Stimulated activated CD4-positive, alpha-beta T cell treated with anti-CD3 and anti-CD28 coated beads, Interleukin-15, amount 100 ng/mL, for 24 hours (primary cell): ENCODE measurements at regions not wholly inside any gene's neighbourhood (a gene's known extent, or its start where the extent isn't known, plus 50 kb on each side); places are given as distances from the start of the nearest gene placed in this dataset.

Experiments
- DNase-seq: peaks from one replicate; pipeline ENCODE4 v3.0.0-alpha.2; 2020

DNA sequence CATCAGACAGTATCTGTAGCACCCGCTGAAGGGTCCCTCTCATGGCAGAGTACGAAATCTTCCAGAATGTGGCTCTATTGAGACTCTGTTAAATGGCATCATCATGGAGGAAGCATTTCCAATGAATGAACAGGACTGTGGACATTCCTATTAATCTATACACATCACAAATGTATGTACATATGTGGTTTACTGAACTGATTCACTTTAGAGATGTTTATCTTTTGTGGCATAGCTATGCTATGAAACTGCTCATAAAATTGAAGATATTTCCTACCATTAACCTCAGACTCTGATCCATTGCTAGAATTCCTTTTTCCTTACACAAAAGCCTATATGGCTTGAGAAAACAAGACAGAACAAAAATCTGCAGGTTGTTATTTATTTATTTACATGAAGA is 259.6 kb upstream of the RRP15 start:
- DNase-seq, result no peak

DNA sequence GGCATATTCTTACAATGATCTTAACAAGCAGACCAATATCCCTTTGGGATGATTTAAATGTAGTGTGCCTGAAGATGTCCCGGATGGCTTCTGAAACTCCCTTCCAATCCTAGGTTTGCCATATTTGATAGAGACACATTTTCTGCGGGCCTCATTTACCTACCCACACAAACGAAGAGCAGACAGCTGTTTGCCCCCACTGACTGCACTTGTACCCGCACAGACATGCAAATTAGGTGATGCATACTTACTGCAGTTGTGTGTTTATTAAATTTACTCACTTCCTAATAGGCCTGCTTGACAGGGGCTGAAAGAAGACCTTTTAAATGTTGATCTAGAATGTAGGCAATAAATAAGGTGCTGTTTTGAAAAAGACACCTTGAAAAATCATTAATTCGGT is 257.9 kb upstream of the RRP15 start:
- DNase-seq, result no peak

DNA sequence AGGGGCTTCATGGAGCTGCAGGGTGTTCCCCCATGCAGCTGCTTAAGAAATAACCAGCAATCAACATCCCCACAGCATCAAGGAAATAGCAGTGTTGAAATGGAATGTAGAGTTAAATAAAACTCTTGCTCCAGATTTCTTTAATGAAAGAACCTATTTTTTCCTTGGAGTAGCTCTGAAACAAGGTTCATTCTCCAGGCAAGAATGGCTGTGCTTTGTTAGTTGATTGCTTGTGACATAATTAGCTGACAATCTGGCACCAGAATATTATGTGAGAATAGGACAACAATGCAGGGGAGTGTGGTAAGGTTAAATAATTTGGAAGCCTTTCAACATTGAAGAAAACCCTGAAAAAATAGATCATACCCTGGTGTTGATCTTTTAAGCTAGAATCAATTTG is 254.2 kb upstream of the RRP15 start:
- no peak for DNase-seq

DNA sequence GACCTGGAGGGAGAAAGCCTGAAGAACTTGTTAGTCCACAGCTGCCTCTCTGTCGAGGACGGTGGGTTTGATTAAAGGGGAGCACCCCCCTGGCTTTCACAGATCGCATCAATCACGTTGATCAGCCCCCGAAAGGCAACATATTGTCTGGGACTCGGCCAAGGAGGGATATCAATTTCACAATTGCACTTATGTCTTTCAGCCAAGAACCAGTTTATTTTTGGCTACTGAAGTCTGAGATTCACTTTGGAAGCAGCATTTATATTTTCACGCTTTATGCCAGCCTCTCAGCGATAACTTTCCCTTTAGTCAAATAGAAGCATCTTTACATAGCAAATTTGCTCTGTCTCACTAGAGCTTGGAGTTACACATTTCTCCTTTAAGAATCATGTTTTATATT is 253.2 kb upstream of the RRP15 start:
- no peak for DNase-seq

DNA sequence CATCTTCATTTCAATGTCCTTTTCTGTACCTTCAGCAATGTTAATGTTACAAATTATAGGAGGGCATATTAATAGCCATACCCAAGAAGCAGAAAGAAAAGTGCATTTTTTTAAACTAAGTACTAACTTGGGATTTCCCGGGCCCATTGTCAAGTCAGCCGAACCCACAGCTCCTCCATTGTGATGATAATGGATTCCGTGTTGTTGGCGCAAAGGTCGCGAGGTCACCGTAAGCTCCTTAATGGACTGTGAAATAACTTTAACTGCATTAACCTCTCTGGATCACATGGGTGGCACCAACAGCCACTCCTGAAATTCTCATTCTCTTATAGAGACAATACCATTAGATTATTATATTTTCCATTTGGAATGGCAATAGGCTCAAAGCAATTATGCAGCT is 250.6 kb upstream of the RRP15 start:
- DNase-seq, result no peak

DNA sequence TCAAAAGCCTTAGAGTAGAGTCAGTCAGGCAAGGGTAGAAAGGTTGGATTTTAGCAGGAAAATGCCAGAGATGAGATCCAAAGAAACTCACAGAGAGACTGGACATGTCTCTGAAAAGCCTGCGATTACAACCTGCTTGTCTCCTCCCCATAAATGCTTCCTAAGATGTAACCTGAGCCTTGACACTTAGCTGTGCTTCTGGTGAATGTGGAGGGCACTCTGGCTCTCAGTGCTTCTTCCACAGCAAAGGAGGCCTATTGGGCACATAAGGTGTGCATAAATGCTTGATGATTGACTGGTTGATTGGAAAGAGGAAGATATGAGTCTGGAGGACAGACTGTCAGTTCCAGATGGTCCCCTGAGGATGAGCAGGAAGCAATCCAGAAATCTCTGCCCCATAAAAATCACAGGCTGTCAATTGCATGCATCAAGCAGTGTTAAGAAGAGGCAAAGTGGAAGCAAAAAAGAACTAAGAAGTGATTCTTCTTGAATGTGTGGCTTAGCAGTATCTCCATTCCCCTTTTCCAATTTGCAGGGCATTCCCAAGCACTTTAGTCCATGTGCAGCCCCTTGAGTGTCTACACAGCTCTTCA is 236.2 kb upstream of the RRP15 start:
- no peak for DNase-seq

DNA sequence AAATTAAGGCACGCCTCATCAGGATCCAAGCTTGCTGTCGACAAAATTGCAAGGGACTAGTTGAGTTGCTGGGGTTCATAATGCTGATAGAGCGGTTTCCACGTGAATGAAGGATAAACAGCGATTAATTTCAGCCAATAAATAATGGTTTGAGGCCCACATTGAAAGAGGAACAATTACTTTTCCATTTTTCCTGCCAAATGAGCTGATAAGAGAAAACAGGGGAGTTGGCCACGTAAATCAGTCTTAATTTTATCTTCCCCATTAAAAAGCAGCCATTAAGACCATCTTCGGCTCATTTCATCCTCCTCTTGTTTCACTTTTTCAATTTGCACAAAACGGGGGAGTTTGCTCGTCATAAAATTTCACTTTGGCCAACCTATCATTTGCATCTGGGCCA is 235.5 kb upstream of the RRP15 start:
- DNase-seq, result no peak

DNA sequence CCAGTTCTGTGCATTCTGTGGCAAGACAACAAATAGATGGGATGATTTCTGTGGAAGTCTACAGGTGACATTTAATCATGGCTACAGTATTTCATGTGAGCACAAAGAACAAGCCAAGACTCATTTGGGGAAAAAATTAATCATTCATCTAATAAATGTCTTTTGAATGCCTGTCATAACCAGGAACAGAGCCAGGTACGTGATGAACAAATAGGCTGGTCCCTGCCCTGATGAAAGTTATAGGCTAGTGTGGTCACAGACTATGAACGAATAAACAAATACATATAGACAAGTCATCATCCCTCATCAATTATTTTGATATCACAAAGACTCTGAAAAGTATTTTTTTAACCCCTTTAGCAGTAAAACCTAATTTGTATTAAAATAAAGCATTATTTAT is 226.4 kb upstream of the RRP15 start:
- DNase-seq, result no peak

DNA sequence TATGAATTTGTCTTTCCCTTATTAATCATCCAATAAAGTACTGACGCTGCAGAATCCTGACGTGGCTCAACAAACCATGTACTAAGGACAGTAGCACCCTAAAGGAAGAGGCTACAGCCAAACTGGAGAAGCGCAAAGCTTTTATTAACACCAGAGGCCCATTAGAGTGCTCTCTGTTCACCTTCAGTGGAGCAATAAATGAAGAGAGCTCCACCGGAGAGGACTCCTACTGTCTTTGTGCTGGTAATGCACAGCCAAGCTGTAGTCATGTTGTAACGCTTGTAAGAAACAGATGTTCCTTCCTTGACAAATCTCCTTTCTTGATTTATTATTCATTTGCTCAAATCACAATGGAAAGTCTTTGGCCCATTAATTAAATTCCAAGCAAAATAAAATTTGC is 220.7 kb upstream of the RRP15 start:
- DNase-seq, result no peak

DNA sequence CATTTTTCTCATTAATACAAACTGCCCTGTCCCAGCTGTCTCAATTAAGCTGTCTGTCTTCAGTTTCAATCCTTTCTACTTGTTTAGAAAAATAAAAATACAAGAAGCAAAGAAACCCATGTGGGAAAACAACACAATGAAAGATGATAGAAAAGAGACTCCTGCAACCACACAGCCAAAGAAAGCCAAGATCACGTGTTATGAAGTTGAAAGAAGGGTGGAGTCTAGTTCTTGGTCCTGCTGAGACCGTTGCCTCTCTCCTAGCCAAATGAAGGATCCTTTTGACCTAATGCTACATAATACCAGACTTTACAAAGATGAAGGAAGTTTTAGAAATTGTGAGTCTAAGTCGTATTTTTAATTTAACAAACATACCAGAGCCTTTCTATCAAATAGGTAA is 218.8 kb upstream of the RRP15 start:
- no peak for DNase-seq

DNA sequence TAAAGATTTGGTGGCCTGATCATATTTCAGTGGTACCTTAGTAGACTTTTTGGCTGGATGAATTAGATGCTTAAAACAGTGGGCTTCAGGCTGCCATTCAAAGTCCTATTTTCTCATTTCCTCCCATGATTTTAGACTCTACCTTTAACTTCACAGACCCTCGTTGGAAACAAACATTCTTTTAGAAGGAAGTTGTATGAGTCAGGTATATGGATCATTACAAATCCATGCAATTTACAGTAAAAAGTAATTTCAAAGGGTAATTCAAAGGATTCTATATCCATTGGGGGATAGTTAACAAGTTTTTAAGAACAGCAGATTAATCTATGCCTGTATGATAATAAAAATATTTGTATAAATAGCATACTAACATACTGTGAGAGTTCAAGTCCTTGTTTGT is 216.9 kb upstream of the RRP15 start:
- DNase-seq, result no peak

DNA sequence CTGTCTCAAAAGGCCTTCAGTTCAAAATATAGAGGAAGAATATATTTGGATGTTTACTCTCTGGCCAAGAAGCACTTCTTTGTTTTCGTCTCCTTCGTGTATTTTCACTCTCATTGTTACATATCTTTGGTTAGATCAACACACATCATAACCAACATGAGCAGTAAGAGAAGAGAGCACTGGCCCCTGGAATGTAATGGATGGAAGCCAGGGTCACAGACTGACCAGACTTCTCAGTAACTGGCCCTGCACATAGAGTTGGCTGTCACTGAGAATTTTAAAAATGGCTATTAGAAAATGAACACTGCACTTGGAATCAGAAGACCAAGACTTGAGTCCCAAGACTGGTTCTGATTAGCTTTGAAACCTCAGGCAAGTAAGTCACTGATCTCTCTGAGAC is 215.9 kb upstream of the RRP15 start:
- DNase-seq, result no peak

DNA sequence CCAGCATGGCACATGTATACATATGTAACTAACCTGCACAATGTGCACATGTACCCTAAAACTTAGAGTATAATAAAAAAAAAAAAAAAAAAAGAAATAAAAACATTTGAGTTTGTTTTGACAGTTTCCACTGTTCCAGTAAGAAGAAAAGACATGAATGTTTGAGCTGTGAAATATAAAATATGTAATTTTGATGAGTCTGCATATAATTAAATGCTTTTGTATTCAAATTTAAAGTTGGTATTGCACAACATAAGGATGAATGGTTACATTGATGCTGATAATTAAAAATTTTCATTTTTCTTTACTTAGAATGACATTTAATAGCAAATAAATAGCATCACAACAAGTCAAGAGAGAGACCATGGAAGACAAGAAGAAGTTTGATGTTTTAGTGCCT is 212.0 kb upstream of the RRP15 start:
- DNase-seq, result no peak

DNA sequence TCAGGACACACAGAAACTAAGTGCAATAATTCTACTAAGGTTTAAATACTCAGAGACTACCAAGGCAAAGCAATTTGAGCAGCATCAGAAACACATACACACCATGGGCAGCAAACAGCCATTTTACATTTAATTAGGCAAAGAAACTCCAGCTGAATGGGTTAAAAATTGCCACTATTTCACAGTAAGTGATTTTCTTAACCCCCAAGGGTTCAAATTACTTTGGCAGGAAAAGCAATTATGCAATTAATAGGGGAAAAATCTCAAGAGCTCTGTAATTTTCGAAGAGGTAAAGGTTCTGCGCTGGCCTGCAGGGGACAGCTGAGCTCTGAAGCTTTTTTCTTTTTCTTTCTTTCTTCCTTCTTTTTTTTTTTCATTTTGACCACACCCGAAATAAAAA is 206.2 kb upstream of the RRP15 start:
- no peak for DNase-seq

DNA sequence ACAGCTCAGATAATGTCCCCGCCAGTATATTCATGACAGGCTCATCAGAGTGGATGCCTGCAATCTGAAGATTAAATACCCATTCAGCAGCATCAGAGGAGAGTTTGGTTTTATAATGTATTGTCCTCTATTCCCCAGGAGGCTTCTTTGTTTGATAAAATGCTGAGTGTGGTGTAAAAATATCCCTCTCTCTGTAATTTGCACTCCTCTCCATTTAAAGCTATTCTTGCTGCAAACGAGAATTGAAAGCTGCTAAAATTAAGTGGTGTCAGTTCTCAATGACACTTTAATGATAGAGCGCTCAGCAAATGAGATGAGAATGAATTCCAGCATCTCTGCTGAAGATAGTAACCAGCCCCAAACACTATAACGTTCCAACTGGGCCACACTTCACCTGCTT is 205.7 kb upstream of the RRP15 start:
- no peak for DNase-seq

DNA sequence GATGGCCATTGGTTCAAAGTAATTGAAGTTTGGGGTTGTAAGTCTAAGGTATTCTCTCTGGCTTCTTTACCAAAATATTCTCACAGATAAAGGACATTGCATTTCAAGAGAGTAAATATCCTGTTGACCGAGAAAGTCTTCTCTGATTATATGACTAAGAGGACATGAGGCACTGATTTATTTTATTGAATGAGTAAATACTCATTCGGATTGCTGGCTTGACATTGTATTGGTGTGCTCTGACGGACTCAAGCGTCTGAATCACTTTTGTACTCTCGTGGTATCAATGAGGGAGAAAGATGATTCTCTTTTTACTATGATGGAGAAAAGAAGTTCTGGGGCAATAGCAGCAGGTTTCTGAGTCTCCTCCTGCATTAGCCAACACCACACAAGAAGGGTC is 205.3 kb upstream of the RRP15 start:
- DNase-seq, result no peak

DNA sequence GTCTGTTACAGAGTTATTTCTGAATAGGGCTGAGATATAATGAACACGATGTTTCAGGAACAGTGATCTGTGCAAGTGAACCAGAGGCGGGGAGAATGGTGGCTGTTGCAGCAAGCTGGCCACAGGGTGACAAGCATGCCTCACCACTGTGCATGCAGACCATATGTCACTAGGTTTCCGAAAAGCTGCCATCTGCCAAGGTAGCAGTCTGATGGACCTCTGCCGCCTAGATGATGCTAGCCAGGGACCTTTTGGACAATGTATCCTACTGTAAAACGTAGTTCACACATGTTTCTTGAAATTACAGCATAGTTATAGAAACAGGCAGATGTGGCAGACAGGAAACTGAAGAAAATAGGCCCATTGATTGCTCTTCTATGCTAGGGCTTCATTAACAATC is 204.2 kb upstream of the RRP15 start:
- DNase-seq, result no peak

DNA sequence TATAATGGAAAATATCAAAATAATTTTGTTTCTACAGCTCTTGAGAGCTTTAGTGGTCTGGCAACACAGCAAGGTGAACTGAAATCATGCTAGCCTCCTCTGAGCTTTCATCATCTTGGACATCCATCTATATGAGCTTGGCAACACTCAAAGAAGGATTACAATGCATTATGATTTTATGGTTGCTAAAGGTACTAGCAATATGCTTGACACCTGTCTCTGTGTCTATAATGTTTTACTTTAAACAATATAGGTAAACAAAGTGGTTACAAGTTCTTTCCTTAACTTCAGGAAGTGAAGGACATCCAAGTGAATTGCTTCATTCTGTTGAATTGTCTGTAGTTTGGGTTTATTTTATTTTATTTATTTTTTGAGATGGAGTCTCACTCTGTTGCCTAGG is 203.7 kb upstream of the RRP15 start:
- no peak for DNase-seq

DNA sequence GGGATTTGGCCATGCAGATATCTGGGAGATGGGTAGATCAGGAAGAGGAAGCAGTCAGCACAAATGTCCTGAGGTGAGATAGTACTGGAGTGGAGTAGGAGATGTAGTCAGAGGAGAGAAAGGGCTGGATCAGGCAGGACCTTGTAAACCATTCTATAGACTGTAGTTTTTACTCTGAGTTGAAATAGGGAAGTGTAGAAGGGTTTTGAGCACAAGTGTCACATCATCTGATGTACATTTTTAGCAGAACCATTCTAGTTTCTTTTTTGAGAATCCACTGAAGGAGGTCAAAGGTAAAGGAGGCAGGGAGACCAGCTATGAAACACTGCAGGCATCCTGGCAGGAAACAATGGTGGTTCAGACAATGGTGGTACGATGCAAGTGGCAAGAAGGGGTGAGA is 194.6 kb upstream of the RRP15 start:
- DNase-seq, result no peak

DNA sequence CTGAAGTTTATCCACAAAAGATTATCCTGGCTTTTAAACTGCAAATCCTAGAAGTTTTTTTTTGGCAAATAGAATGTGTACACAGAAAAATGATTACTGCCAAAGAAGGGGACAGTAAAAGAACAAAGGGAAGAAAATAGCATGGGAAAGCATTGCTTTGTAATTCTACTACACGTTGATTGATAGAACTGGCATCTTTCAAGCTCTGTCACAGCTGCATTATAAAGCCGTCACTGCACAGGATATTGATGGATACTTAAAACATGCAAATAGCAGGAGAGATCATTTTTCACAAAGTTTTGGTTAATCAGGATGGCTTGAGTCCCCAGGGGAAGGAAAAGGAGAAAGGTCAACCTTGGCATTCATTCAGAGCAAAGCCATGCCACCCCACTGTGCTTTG is 183.7 kb upstream of the RRP15 start:
- DNase-seq, result no peak

DNA sequence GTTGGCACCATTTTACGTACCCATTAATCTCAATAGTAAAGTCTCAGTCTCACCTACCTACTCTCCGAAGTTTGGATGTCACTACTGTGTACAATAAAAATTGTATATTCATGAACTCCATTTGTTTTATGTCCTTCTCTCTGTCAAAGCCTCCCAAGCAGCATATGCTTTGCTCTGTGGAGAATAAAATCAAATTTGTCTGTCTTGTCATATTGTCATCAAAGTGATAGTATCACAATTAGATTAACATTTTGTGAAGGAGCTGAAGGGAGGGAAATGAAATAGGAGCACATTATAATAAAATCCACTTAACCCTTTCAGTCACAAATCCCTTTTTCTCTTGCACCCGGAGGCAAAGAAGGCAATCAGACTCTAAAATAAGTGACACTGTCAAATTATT is 177.1 kb upstream of the RRP15 start:
- no peak for DNase-seq

DNA sequence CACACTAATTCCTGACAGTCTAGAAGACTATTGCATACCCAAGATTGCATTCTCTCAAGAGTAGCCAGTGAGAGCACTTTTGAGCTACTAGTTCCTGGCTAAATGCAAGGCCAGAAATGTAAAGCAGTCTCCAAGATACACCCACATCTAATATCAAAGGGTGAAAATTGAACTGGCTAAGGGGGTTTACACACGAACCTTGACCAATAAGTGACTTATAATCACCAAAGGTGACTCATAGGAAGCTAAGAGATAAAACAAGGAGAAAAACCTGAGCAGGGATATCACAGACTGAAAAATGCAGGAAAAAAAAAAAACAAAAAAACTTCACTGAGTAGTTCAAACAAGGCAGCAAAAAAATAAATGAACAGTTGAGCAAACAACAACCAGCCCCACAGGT is 172.2 kb upstream of the RRP15 start:
- no peak for DNase-seq

DNA sequence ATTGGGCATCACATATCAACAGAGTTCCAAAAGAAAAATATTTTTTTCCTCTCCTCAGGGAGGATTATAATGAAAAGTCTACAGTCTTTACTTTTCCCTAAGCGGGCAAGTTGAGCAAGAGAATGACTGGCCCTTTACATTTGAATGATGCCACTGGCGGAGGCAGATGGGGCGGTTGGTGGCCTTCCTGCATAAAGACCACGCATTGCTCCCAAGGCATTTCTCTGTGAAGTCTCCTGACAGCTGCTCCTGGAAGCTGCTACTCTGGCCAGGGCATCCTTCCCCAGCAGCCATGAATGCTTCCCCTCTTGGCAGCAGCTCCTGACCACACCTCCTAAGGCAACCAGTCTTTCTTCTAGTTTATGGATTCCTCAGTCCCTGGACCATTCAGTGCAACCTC is 161.1 kb upstream of the RRP15 start:
- no peak for DNase-seq

DNA sequence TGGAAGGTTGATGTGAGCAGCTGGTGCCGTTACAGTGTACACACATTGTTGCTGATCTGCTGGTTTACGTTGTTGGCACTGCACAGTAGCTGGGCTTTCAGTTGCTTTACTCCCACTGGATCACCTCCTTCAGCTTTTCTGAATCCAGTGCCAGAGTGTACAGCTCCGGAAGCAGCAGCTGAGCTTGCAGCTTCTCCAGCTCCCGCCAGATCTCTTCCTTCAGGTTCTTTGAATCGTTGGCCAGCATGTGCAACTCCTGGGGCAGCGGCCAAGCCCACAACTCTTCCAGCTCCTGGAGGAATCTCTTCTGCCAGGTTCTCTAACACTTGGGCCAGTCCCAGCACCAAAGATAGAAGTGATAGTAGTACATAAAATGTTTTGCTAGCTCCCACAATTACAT is 149.7 kb upstream of the RRP15 start:
- DNase-seq, result no peak

DNA sequence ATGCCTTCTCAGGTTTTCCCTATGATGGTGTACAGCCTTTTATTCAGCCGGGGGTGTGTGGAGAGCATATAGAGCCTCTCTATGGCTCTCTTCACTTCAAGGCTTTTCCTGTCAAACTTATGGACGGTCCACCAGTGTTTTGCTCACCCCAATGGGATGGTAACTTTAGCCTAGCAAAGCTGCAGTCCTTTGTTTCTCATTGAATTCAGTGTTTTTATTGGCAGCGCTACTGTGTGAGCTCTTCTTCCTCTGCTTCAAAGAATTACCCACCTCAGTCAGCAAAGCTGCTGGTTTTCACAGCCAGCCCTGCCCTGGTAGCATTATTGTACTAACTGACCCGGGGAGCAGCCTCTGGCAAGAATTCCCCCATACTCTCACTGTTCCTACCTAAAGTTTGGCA is 145.3 kb upstream of the RRP15 start:
- DNase-seq, result no peak

DNA sequence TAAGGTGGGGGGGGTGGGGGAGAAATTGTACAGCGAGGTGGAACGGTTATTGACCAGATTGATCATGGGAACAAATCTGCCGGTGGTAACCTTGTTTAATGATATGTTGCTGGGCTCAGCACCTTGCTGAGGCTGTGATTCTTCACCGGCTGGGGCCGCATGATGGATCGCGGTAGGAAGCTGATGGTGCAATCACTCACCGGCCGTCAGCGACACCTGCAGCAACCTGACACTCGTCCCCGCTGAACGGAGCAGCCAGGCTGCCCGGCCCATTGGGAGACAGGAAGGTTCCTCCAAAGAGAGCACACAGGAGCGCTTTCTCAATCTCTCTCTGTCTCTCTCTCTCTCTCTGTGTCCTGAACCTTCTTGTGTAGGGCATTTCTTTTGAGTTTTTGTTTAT is 128.5 kb upstream of the RRP15 start:
- DNase-seq, result no peak
